Parathyroid adenoma (tissue), 2 donors: ENCODE measurements at regions not wholly inside any gene's neighbourhood (a gene's known extent, or its start where the extent isn't known, plus 50 kb on each side); places are given as distances from the start of the nearest gene placed in this dataset.

Experiments
- H2AFZ ChIP-seq: fragments of 300-600 bp; sonication (generic); one replicate; pipeline ENCODE4 v1.7.0; 2017; ENCODE audit warnings: antibody characterized with exemption, mild to moderate bottlenecking
- H3K27ac ChIP-seq: fragments of 300-600 bp; sonication (generic); one replicate; pipeline ENCODE4 v1.7.0; 2017
- H3K27me3 ChIP-seq: fragments of 300-600 bp; sonication (generic); one replicate; pipeline ENCODE4 v1.7.0; 2017; ENCODE audit warnings: low read length; ENCODE audit not compliant: control insufficient read depth, insufficient read depth
- H3K36me3 ChIP-seq: fragments of 300-600 bp; sonication (generic); one replicate; pipeline ENCODE4 v1.7.0; 2017; ENCODE audit warnings: low read length; ENCODE audit not compliant: control insufficient read depth, insufficient read depth
- H3K4me1 ChIP-seq: fragments of 300-600 bp; sonication (generic); one replicate; pipeline ENCODE4 v1.7.0; 2017; ENCODE audit warnings: control low read depth
- H3K4me2 ChIP-seq: fragments of 300-600 bp; sonication (generic); one replicate; pipeline ENCODE4 v1.7.0; 2017; ENCODE audit warnings: low read length
- H3K4me3 ChIP-seq: fragments of 300-600 bp; sonication (generic); one replicate; pipeline ENCODE4 v1.7.0; 2017; ENCODE audit warnings: low read depth, low read length
- H3K79me2 ChIP-seq: fragments of 300-600 bp; sonication (generic); one replicate; pipeline ENCODE4 v1.7.0; 2017; ENCODE audit warnings: control low read depth
- H3K9ac ChIP-seq: fragments of 300-600 bp; sonication (generic); one replicate; pipeline ENCODE4 v1.7.0; 2017; ENCODE audit warnings: mild to moderate bottlenecking
- H3K9me3 ChIP-seq: fragments of 300-600 bp; sonication (generic); one replicate; pipeline ENCODE4 v1.7.0; 2017; ENCODE audit warnings: low read length; ENCODE audit not compliant: control insufficient read depth
- TF ChIP-seq, protein P1 (sequence below): fragments of 300-600 bp; sonication (generic); IDR thresholded peaks from one replicate; pipeline ENCODE4 v1.7.0; 2017; ENCODE audit warnings: antibody characterized with exemption, mild to moderate bottlenecking
- donor health status: primary hyperparathyroidism.

DNA sequence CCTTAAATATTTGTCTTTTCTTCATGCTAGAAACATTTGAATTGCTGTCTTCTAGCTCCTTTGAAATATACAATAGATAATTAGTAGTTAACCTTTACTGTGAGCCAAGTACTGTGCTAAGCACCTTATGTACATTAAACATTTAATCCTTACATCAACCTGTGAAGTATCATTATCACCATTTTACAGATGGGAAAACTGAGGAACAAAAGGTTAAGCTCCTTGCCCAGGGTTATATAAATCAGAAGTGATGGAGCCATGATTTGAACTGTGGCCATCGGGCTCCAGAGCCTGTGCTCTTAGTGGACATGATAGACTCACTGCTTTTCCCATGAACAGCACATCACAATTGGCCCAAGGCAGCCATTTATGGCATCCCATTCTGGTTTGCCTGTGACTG, 140.9 kb downstream of the UNC5CL start:
- no peak overlapping the region for H3K4me3 ChIP-seq
- H2AFZ ChIP-seq: no peak overlapping the region
- no peak overlapping the region for H3K9ac ChIP-seq
- H3K9me3 ChIP-seq: no peaks in the 10 kb centered on the region
- TF ChIP-seq, protein P1, sequence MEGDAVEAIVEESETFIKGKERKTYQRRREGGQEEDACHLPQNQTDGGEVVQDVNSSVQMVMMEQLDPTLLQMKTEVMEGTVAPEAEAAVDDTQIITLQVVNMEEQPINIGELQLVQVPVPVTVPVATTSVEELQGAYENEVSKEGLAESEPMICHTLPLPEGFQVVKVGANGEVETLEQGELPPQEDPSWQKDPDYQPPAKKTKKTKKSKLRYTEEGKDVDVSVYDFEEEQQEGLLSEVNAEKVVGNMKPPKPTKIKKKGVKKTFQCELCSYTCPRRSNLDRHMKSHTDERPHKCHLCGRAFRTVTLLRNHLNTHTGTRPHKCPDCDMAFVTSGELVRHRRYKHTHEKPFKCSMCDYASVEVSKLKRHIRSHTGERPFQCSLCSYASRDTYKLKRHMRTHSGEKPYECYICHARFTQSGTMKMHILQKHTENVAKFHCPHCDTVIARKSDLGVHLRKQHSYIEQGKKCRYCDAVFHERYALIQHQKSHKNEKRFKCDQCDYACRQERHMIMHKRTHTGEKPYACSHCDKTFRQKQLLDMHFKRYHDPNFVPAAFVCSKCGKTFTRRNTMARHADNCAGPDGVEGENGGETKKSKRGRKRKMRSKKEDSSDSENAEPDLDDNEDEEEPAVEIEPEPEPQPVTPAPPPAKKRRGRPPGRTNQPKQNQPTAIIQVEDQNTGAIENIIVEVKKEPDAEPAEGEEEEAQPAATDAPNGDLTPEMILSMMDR: no peak
- H3K79me2 ChIP-seq: no peaks in the 10 kb centered on the region
- no peaks in the 10 kb centered on the region for H3K36me3 ChIP-seq
- H3K4me1 ChIP-seq: no peaks in the 10 kb centered on the region
- no peaks in the 10 kb centered on the region for H3K27me3 ChIP-seq
- H3K4me2 ChIP-seq: no peak overlapping the region
- H3K27ac ChIP-seq: no peak overlapping the region

DNA sequence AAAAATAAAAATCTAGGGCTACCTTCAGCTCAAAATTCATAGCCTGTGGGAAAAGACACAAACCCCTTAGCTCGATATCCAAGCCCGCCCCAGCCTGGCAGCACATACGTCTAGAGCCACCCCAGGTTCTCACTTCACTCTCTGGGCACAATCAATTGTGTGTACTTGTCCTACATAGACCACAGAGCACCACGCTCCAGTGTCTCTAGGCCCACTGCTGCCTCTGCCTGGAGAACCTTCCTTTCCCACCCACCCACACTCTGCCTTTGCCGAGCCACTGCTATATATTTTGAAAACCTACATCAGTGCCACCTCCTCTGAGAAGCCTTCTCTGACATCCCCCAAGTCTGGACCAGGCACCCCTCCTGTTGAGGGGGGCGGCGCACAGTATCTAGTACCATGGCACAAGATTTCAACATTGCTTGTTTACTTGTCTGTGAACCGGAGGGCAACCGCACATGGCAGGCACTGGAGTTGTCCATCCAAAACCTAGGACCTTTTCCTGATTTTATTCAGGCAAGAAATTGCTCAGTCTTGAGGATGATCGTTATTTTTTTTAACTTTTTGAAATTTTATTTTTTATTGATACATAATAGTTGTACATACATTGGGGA, 141.5 kb downstream of the UNC5CL start:
- Histone ChIP-seq H3K9me3 (no peaks in the 10 kb centered on the region), H3K4me1 (no peaks in the 10 kb centered on the region), H3K27me3 (no peaks in the 10 kb centered on the region), H2AFZ (no peak overlapping the region), H3K9ac (no peak overlapping the region), H3K4me2 (no peak overlapping the region), H3K27ac (no peak overlapping the region), H3K36me3 (no peaks in the 10 kb centered on the region), H3K4me3 (no peak overlapping the region), H3K79me2 (no peaks in the 10 kb centered on the region)
- TF ChIP-seq, protein P1: no peak

GRCh38 chr6:40896696-40897095, 142.3 kb downstream of the UNC5CL start:
- H3K9ac ChIP-seq: no peak overlapping the region
- no peaks in the 10 kb centered on the region for H3K4me1 ChIP-seq
- no peaks in the 10 kb centered on the region for H3K36me3 ChIP-seq
- H3K9me3 ChIP-seq: no peaks in the 10 kb centered on the region
- H3K4me3 ChIP-seq: no peak overlapping the region
- no peak overlapping the region for H3K4me2 ChIP-seq
- TF ChIP-seq, protein P1: no peak
- no peak overlapping the region for H2AFZ ChIP-seq
- H3K27ac ChIP-seq: no peak overlapping the region
- H3K79me2 ChIP-seq: no peaks in the 10 kb centered on the region
- H3K27me3 ChIP-seq: no peaks in the 10 kb centered on the region

GRCh38 chr6:40894962-40895799, 143.8 kb downstream of the UNC5CL start:
- H3K9me3 ChIP-seq: no peaks in the 10 kb centered on the region
- no peak overlapping the region for H3K27ac ChIP-seq
- H3K27me3 ChIP-seq: no peaks in the 10 kb centered on the region
- no peak overlapping the region for H3K4me3 ChIP-seq
- H3K9ac ChIP-seq: no peak overlapping the region
- H3K4me2 ChIP-seq: no peak overlapping the region
- TF ChIP-seq, protein P1: peak; percentile 40
- no peaks in the 10 kb centered on the region for H3K4me1 ChIP-seq
- H3K79me2 ChIP-seq: no peaks in the 10 kb centered on the region
- no peaks in the 10 kb centered on the region for H3K36me3 ChIP-seq
- peak overlapping the region; percentile 61 for H2AFZ ChIP-seq
